PC-9 (cell line): ENCODE measurements at regions not wholly inside any gene's neighbourhood (a gene's known extent, or its start where the extent isn't known, plus 50 kb on each side); places are given as distances from the start of the nearest gene placed in this dataset.

Source experiments
- BruUV-seq: library from RNA; stranded (reverse); fragments of 400-500 nt; replicated peaks from 2 replicates; lab custom pipeline; 2021; lab: Mats Ljungman, UMichigan
- CTCF ChIA-PET: fragments of 300-600 bp; sonication (Branson Sonifier 250); formaldehyde crosslinking; loops from one replicate; lab custom pipeline; 2022; ENCODE audit warnings: antibody characterized with exemption; lab: Charles Lee
- POLR2A ChIA-PET: fragments of 300-600 bp; sonication (Branson Sonifier 250); formaldehyde crosslinking; loops from one replicate; lab custom pipeline; 2022; ENCODE audit warnings: antibody characterized with exemption; ENCODE audit not compliant: unreplicated experiment; lab: Charles Lee
- DNase-seq, 2 experiments: peaks; one replicate each; pipeline versions ENCODE4 v3.0.0 to v3.0.0-alpha.2; 2015 to 2022; ENCODE audit warnings: mixed read lengths in 1 of 2
- H2AFZ ChIP-seq: fragments of 200-600 bp; sonication (generic); 2 replicates; pipeline ENCODE4 v1.8.1; 2017; ENCODE audit warnings: antibody characterized with exemption
- H3F3A ChIP-seq: fragments of 200-600 bp; sonication (generic); 2 replicates; pipeline ENCODE4 v1.8.1; 2017; ENCODE audit warnings: antibody characterized with exemption, mild to moderate bottlenecking, low read depth; ENCODE audit not compliant: insufficient read depth
- H3K27ac ChIP-seq: fragments of 200-600 bp; sonication (generic); 2 replicates; pipeline ENCODE4 v1.6.1; 2016; ENCODE audit warnings: mixed run types
- H3K27me3 ChIP-seq: fragments of 200-600 bp; sonication (generic); 2 replicates; pipeline ENCODE4 v1.6.1; 2016; ENCODE audit warnings: low read depth, mixed run types; ENCODE audit not compliant: insufficient read depth
- H3K36me3 ChIP-seq: fragments of 200-600 bp; sonication (generic); 2 replicates; pipeline ENCODE4 v1.6.1; 2016; ENCODE audit warnings: low read depth, mixed run types
- H3K4me1 ChIP-seq: fragments of 200-600 bp; sonication (generic); replicated peaks from 2 replicates; pipeline ENCODE4 v1.6.1; 2016; ENCODE audit warnings: mixed run types; ENCODE audit not compliant: insufficient read depth
- H3K4me2 ChIP-seq: fragments of 200-600 bp; sonication (generic); 2 replicates; pipeline ENCODE4 v1.6.1; 2017; ENCODE audit warnings: mixed run types
- H3K4me3 ChIP-seq: fragments of 200-600 bp; sonication (generic); 2 replicates; pipeline ENCODE4 v1.6.1; 2016; ENCODE audit warnings: mixed run types
- H3K79me2 ChIP-seq: fragments of 200-600 bp; sonication (generic); 2 replicates; pipeline ENCODE4 v1.6.1; 2017; ENCODE audit warnings: low read depth, mixed run types
- H3K9me2 ChIP-seq: fragments of 200-600 bp; sonication (generic); 2 replicates; pipeline ENCODE4 v1.8.1; 2017; ENCODE audit warnings: mild to moderate bottlenecking; ENCODE audit not compliant: insufficient read depth
- H3K9me3 ChIP-seq: fragments of 200-600 bp; sonication (generic); 2 replicates; pipeline ENCODE4 v1.8.1; 2016; ENCODE audit warnings: low read depth; ENCODE audit not compliant: insufficient read depth
- H4K20me1 ChIP-seq: fragments of 200-600 bp; sonication (generic); 2 replicates; pipeline ENCODE4 v1.8.1; 2017; ENCODE audit not compliant: insufficient read depth
- CTCF ChIP-seq: fragments of 200-600 bp; sonication (generic); conservative IDR thresholded peaks from 2 replicates; pipeline ENCODE4 v1.6.1; 2017; ENCODE audit warnings: mixed run types, antibody characterized with exemption, mild to moderate bottlenecking, moderate library complexity
- EZH2 ChIP-seq: fragments of 200-600 bp; sonication (generic); IDR thresholded peaks from 2 replicates; pipeline ENCODE4 v1.8.0; 2017; ENCODE audit warnings: antibody characterized with exemption, low read depth
- intact Hi-C: fragments of 100-400 bp; cut with micrococcal nuclease; formaldehyde crosslinking; loops from one replicate; pipeline ENCODE4 v1.10.0; 2022; ENCODE audit not compliant: unreplicated experiment

- ChIA-PET POLR2A (no interaction called here), CTCF (no interaction called here)
- H3K9me3 ChIP-seq: no peaks in the 10 kb centered on the region
- H3K27ac ChIP-seq: no peak overlapping the region
- no peaks in the 10 kb centered on the region for H3K36me3 ChIP-seq
- intact Hi-C loops: no loop called here
- H3K4me3 ChIP-seq: no peak overlapping the region
- BruUV-seq: no TSS peak
- H3K79me2 ChIP-seq: no peaks in the 10 kb centered on the region
- H3F3A ChIP-seq: no peaks in the 10 kb centered on the region
- DNase-seq: no peak
- H3K27me3 ChIP-seq: no peaks in the 10 kb centered on the region
- no peaks in the 10 kb centered on the region for H3K9me2 ChIP-seq
- H3K4me2 ChIP-seq: no peak overlapping the region
- H4K20me1 ChIP-seq: no peaks in the 10 kb centered on the region
- TF ChIP-seq EZH2 (no peak), CTCF (no peak)
- H2AFZ ChIP-seq: no peak overlapping the region
- H3K4me1 ChIP-seq: no peaks in the 10 kb centered on the region
Observed at GRCh38 chr1:232440325-232441035, 189.5 kb downstream of the SIPA1L2 start.

- Histone ChIP-seq H3K27me3 (no peaks in the 10 kb centered on the region), H3K4me2 (no peak overlapping the region), H3F3A (no peaks in the 10 kb centered on the region), H3K4me1 (no peaks in the 10 kb centered on the region), H3K36me3 (no peaks in the 10 kb centered on the region), H3K9me2 (no peaks in the 10 kb centered on the region), H3K9me3 (no peaks in the 10 kb centered on the region), H3K79me2 (no peaks in the 10 kb centered on the region), H3K4me3 (no peak overlapping the region), H3K27ac (no peak overlapping the region), H4K20me1 (no peaks in the 10 kb centered on the region), H2AFZ (no peak overlapping the region)
- POLR2A ChIA-PET: no interaction called here
- TF ChIP-seq CTCF (no peak), EZH2 (no peak)
- DNase-seq: no peak
- intact Hi-C loops: no loop called here
- CTCF ChIA-PET: no interaction called here
- BruUV-seq: no TSS peak
Observed at GRCh38 chr1:232439011-232439410, 190.9 kb downstream of the SIPA1L2 start.

GRCh38 chr1:232438476-232438875 is 191.5 kb downstream of the SIPA1L2 start:
- no peak for TF ChIP-seq CTCF
- no peak for TF ChIP-seq EZH2

More at GRCh38 chr1:232438476-232438875, 191.5 kb downstream of the SIPA1L2 start:
- H2AFZ ChIP-seq: no peak overlapping the region
- no peak overlapping the region for H3K27ac ChIP-seq
- BruUV-seq: no TSS peak
- POLR2A ChIA-PET: no interaction called here
- DNase-seq: no peak
- no peak overlapping the region for H3K4me2 ChIP-seq
- no peaks in the 10 kb centered on the region for H3K79me2 ChIP-seq
- no peaks in the 10 kb centered on the region for H3K36me3 ChIP-seq
- no peaks in the 10 kb centered on the region for H3F3A ChIP-seq
- H3K9me2 ChIP-seq: no peaks in the 10 kb centered on the region
- intact Hi-C loops: no loop called here
- H3K27me3 ChIP-seq: 0 out of 2 replicates have a peak, but pooled peaks cover 4% of the 10 kb centered on the region
- H3K9me3 ChIP-seq: no peaks in the 10 kb centered on the region
- CTCF ChIA-PET: no interaction called here
- no peaks in the 10 kb centered on the region for H3K4me1 ChIP-seq
- no peaks in the 10 kb centered on the region for H4K20me1 ChIP-seq
- H3K4me3 ChIP-seq: no peak overlapping the region
